GM18517 (cell line): ENCODE measurements at regions not wholly inside any gene's neighbourhood (a gene's known extent, or its start where the extent isn't known, plus 50 kb on each side); places are given as distances from the start of the nearest gene placed in this dataset.
"Not testable (repeated sequence)": the region's sequence is repeated elsewhere in the genome, so short reads cannot be mapped to it uniquely, and the experiment has no call there.

Experiments
- ATAC-seq: cut with Tn5 transposase; IDR thresholded peaks from one replicate; pipeline ENCODE4 v1.9.1; 2021; ENCODE audit warnings: mild to moderate bottlenecking, moderate library complexity; ENCODE audit not compliant: unreplicated experiment

GRCh38 chr3:177862962-177863491 is 665.7 kb upstream of the TBL1XR1 start:
- ATAC-seq, result no peak

- ATAC-seq, result not testable (repeated sequence)
Measured at GRCh38 chr3:177871267-177871666, 665.0 kb upstream of the KCNMB2 start.

DNA sequence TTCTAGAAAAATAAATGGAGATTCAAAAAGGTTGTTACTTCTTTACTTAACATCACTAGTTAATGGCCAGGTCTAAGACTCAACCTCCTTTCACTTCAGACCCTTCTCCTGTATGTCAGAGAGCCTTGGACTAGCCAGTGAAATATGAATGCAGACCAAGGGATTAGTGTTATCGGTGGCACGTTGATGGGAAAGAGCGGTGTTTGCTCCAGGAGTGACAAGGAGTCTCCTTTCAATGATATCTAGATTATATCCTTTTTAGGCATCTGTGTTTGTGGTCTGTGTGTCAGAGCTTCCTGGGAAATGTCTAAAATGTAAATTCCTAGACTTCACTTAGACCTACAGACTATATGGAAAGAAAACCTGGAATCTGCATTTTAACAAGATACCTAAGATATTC is 658.0 kb upstream of the KCNMB2 start:
- ATAC-seq, result no peak

GRCh38 chr3:177878957-177879356 is 657.3 kb upstream of the KCNMB2 start:
- no peak for ATAC-seq

DNA sequence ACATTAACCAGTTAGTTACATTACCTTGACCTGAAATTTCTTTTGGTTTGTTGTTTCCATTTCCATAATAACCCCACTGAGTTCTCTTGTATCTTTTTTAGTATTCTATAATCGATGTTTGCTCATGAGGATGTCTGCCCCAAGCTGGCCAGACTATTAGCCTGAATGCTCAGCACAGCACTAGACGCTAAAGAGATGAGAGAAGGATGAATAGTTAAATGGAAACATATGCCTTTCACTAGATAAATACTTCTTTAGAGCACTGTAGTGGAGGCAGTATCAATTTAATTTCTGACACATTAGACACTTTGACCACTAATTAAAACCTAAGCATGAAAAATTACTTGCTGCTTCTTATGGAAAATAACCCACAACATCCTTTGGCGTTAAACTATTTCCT is 654.9 kb upstream of the KCNMB2 start:
- ATAC-seq, result no peak

- ATAC-seq, result no peak
Measured at GRCh38 chr3:177882124-177882648, 654.0 kb upstream of the KCNMB2 start.

DNA sequence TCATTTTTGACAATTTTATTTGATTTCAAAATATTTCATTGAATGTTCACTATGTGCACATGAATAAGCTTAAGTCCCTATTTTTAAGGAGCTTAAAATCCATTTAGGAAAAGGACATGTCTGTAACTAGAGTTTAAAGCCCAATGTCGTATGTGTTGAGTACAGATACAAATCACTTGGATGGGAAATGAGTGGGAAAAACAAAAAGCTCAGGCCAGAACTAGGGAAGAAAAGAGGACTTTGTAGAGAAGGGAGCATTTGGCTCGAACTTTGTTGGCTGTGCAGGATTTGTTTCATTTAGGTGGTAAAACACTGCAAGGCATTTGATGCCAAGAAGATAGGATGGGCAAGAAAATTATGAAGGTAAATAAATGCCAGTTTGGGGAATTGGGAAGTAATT is 653.1 kb upstream of the KCNMB2 start:
- no peak for ATAC-seq

DNA sequence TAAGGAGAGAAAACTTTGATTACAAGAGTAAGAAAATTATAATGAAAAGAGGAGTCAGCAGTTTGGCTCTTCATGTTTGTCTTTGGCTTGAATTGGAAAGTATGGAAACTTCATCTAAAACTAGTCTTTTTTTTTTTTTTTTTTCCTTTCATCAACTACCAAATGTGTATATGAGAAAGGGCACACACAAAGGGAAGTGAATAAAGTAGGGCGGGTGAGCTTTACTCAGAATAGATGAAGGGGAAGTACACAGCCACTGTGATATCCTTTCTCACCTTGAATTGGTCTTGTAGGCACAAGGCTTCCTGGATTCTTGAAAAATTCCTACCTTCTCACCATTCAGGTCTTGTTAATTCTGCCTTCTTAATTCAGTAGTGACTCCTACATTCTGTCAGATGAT is 652.3 kb upstream of the KCNMB2 start:
- ATAC-seq, result no peak

DNA sequence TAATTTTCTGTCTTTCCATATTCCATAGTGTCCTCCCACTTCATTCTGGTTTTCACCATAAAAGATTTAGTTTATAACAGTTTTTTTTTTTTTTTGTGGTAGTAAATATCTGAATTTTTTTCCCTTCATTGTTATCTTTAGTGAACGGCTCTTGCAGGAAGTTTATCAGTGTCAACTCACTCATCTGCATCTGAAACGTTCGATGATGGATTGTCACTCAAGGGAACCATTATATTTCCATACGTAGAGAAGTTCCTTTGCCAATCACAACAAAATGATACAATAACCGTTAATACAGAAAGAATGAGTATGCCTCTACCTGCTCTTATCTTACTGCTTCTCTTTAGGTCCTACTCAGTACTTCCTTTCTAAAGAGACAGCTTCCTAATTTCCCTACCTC is 651.2 kb upstream of the KCNMB2 start:
- no peak for ATAC-seq

GRCh38 chr3:177886501-177886900 is 649.7 kb upstream of the KCNMB2 start:
- ATAC-seq, result no peak

DNA sequence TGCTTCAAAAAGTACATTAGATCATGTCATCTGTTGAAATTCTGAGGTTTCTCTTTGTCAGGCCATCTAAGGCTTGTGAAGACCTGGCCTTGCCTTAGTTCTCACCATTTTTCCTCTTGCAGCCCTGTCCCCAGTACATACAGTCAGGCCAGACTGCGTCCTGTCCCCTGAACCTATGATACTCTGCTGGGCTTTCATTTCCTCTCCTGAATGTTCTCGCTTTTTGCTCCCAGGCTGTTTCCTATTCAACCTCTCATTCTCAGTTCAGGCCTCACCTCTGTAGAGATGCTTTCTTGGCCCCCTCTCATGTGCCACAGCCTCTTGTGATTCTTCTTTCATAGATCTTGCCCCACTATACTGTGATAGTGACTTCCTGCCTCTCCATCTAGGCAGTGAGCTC is 648.8 kb upstream of the KCNMB2 start:
- no peak for ATAC-seq

DNA sequence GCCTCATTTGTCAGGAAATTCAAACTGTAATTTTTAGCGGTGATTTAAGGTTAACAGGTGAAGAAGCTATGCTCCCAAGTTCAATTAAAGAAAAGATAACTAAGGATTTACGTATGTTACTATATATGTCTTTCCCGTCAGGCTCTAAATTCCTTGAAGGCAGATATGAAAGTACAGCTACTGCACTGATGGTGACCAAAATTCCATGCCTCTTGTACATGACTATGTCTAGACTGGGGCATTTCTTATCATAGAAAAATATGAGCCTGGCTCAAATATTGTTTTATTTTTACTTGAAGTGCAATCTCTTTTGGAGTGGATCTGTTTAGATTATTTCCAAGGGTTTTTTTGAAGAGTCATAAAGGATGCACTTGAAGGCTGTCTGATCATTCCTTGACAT is 647.1 kb upstream of the KCNMB2 start:
- ATAC-seq, result no peak

- no peak for ATAC-seq
Measured at GRCh38 chr3:177889652-177890358, 646.4 kb upstream of the KCNMB2 start.

GRCh38 chr3:177890359-177890683 is 645.9 kb upstream of the KCNMB2 start:
- no peak for ATAC-seq

GRCh38 chr3:177891569-177891968 is 644.7 kb upstream of the KCNMB2 start:
- not testable (repeated sequence) for ATAC-seq

- no peak for ATAC-seq
Measured at GRCh38 chr3:177893331-177893730, 642.9 kb upstream of the KCNMB2 start.

GRCh38 chr3:177894081-177894728 is 642.0 kb upstream of the KCNMB2 start:
- ATAC-seq, result no peak

GRCh38 chr3:177898185-177898584 is 638.1 kb upstream of the KCNMB2 start:
- no peak for ATAC-seq

- no peak for ATAC-seq
Measured at GRCh38 chr3:177899275-177900067, 636.8 kb upstream of the KCNMB2 start.

GRCh38 chr3:177902876-177903275 is 633.4 kb upstream of the KCNMB2 start:
- no peak for ATAC-seq

- ATAC-seq, result no peak
Measured at GRCh38 chr3:177904621-177905020, 631.6 kb upstream of the KCNMB2 start.
